Ascending aorta (tissue), 2 donors: ENCODE measurements at regions not wholly inside any gene's neighbourhood (a gene's known extent, or its start where the extent isn't known, plus 50 kb on each side); places are given as distances from the start of the nearest gene placed in this dataset.

Experiments
- DNase-seq, 2 donors: peaks; one replicate each; pipeline ENCODE4 v3.0.0-alpha.2; 2019; ENCODE audit warnings: low spot score in 2 of 2
- H3K27ac ChIP-seq, 2 donors: fragments of 200-600 bp; sonication (generic); one replicate each; pipeline ENCODE4 v1.5.1; 2016 to 2017; ENCODE audit warnings: mild to moderate bottlenecking in 1 of 2
- H3K27me3 ChIP-seq: fragments of 200-600 bp; sonication (generic); one replicate; pipeline ENCODE4 v1.5.1; 2017
- H3K36me3 ChIP-seq, 2 donors: fragments of 200-600 bp; sonication (generic); one replicate each; pipeline ENCODE4 v1.5.1; 2016
- H3K4me1 ChIP-seq, 2 donors: fragments of 200-600 bp; sonication (generic); one replicate each; pipeline ENCODE4 v1.5.1; 2016 to 2017; ENCODE audit warnings: mild to moderate bottlenecking in 1 of 2
- H3K4me3 ChIP-seq, 2 donors: fragments of 200-600 bp; sonication (generic); one replicate each; pipeline ENCODE4 v1.5.1; 2016 to 2017; ENCODE audit warnings: mild to moderate bottlenecking in 1 of 2
- H3K9me3 ChIP-seq, 2 donors: fragments of 200-600 bp; sonication (generic); one replicate each; pipeline ENCODE4 v1.5.1; 2016
- CTCF ChIP-seq, 3 experiments: fragments of 200-600 bp in 2 of 3; fragments of 450-650 bp in 1 of 3; sonication (generic) in 2 of 3; IDR thresholded peaks; one replicate each; pipeline ENCODE4 v1.5.1; 2016 to 2019; ENCODE audit warnings: antibody characterized with exemption in 3 of 3, mild to moderate bottlenecking in 1 of 3, moderate library complexity in 1 of 3
- intact Hi-C: fragments of 100-400 bp; cut with DNase I; formaldehyde crosslinking; loops from one replicate; pipeline ENCODE4 v1.15.1; 2023

- intact Hi-C loops: no loop called here
- DNase-seq: no peak
- Histone ChIP-seq H3K36me3 (no peaks in the 10 kb centered on the region), H3K4me1 (no peaks in the 10 kb centered on the region), H3K27ac (no peak overlapping the region), H3K27me3 (no peaks in the 10 kb centered on the region), H3K9me3 (no peaks in the 10 kb centered on the region), H3K4me3 (no peak overlapping the region)
- TF ChIP-seq CTCF (IDR thresholded peaks at IDR 0.05): no peak
Observed at GRCh38 chr3:72548461-72548860, 299.8 kb downstream of the SHQ1 start.

GRCh38 chr3:72547183-72547582, 301.1 kb downstream of the SHQ1 start:
- intact Hi-C loops: no loop called here
- H3K27me3 ChIP-seq: no peaks in the 10 kb centered on the region
- H3K27ac ChIP-seq: no peak overlapping the region
- no peaks in the 10 kb centered on the region for H3K36me3 ChIP-seq
- no peak overlapping the region for H3K4me3 ChIP-seq
- no peak for DNase-seq
- no peaks in the 10 kb centered on the region for H3K9me3 ChIP-seq
- H3K4me1 ChIP-seq: no peaks in the 10 kb centered on the region
- TF ChIP-seq CTCF (IDR thresholded peaks at IDR 0.05): no peak

GRCh38 chr3:72544239-72544638, 304.0 kb downstream of the SHQ1 start:
- H3K4me3 ChIP-seq: no peak overlapping the region
- no peak for DNase-seq
- H3K36me3 ChIP-seq: no peaks in the 10 kb centered on the region
- intact Hi-C loops: no loop called here
- H3K4me1 ChIP-seq: no peaks in the 10 kb centered on the region
- no peak overlapping the region for H3K27ac ChIP-seq
- TF ChIP-seq CTCF (IDR thresholded peaks at IDR 0.05): no peak
- no peaks in the 10 kb centered on the region for H3K27me3 ChIP-seq
- no peaks in the 10 kb centered on the region for H3K9me3 ChIP-seq

- Histone ChIP-seq H3K27ac (no peak overlapping the region), H3K27me3 (no peaks in the 10 kb centered on the region), H3K9me3 (no peaks in the 10 kb centered on the region), H3K36me3 (no peaks in the 10 kb centered on the region), H3K4me1 (no peaks in the 10 kb centered on the region), H3K4me3 (no peak overlapping the region)
- no peak for TF ChIP-seq CTCF (IDR thresholded peaks at IDR 0.05)
- no peak for DNase-seq
- intact Hi-C loops: no loop called here
Observed at GRCh38 chr3:72543246-72543645, 305.0 kb downstream of the SHQ1 start.

GRCh38 chr3:72542781-72543180, 305.5 kb downstream of the SHQ1 start:
- intact Hi-C loops: no loop called here
- H3K4me1 ChIP-seq: no peaks in the 10 kb centered on the region
- H3K27ac ChIP-seq: no peak overlapping the region
- no peak for TF ChIP-seq CTCF (IDR thresholded peaks at IDR 0.05)
- H3K4me3 ChIP-seq: no peak overlapping the region
- no peaks in the 10 kb centered on the region for H3K36me3 ChIP-seq
- H3K27me3 ChIP-seq: no peaks in the 10 kb centered on the region
- H3K9me3 ChIP-seq: no peaks in the 10 kb centered on the region
- no peak for DNase-seq

GRCh38 chr3:72539856-72540255, 308.4 kb downstream of the SHQ1 start:
- no peak for TF ChIP-seq CTCF (IDR thresholded peaks at IDR 0.05)
- no peak for DNase-seq

More at GRCh38 chr3:72539856-72540255, 308.4 kb downstream of the SHQ1 start:
- no peak overlapping the region for H3K4me3 ChIP-seq
- H3K27ac ChIP-seq: no peak overlapping the region
- no peaks in the 10 kb centered on the region for H3K4me1 ChIP-seq
- no peaks in the 10 kb centered on the region for H3K36me3 ChIP-seq
- intact Hi-C loops: no loop called here
- H3K9me3 ChIP-seq: no peaks in the 10 kb centered on the region
- H3K27me3 ChIP-seq: no peaks in the 10 kb centered on the region
